HG03558 (cell line): ENCODE measurements at regions not wholly inside any gene's neighbourhood (a gene's known extent, or its start where the extent isn't known, plus 50 kb on each side); places are given as distances from the start of the nearest gene placed in this dataset.

Experiments
- ATAC-seq: cut with Tn5 transposase; IDR thresholded peaks from one replicate; pipeline ENCODE4 v1.9.1; 2021; ENCODE audit warnings: moderate number of reproducible peaks; ENCODE audit not compliant: unreplicated experiment; ENCODE audit errors: extremely low read depth

DNA sequence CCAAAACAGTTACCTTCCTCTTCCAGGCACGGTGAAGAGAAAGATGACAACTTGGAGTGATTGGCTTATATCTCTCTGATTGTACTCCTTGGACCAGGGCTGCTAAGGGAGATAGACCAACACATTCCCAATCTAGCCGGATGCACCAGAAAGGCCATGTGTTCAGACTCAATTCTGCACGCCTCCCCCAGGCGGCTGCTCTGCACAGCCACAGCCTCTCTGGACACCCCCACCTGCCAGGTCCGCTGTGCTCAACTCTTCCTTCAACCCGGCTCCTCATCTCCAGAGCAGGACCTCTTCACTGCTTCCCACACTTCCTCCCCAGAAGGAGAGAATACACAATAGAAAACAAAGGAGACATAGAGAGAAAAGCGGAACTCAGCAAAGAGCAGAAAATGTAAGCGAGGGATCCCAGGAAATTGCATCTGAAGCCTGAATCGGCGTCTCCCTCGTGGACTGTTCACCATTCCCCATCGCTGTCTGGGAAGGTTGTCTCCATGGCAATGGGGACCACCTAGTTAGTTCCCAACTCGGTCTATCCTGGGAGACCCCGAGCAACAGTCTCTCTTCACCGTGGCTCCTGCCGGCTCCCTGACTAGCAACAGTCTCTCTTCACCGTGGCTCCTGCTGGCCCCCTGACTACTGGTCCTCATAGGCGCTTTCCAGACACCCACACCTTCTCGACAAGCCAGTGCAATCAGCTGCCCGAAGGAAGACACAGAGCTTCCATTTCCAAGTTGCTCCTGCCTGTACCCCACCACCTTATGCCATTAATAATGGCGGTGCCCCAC lies 361.7 kb upstream of the MYT1L start:
- no peak for ATAC-seq

DNA sequence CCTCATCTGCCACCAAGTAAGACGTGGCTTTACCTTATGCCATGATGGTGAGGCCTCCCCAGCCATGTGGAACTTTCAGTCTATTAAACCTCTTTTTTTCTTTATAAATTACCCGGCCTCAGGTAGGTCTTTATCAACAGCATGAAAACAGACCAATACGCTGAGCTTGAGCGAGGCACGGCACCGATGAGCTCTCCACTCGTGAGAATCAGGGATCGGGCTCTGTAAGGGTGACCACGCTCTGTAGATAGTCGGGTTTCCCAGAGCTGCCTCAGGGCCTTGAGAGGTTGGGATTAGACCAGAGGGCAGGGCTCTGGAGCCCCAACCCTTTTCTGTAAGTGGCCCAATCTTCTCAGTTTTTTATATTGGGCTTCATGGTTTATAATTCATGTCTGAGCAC lies 360.3 kb upstream of the MYT1L start:
- no peak for ATAC-seq

DNA sequence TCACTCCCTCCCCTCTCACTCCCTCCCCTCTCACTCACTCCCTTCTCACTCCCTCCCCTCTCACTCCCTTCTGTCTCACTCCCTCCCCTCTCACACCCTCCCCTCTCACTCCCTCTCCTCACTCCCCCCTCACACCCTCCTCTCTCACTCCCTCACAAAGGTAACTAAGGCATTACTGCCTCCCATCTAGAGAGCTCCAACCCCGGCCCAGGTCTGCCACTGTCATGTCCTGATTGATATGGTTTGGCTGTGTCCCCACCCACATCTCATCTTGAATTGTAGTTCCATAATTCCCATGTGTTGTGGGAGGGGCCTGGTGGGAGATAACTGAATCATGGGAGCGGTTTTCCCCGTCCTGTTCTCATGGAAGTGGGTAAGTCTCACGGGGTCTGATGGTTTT lies 359.9 kb upstream of the MYT1L start:
- ATAC-seq = no peak

- ATAC-seq = no peak
Measured at GRCh38 chr2:2689306-2689705, 358.2 kb upstream of the MYT1L start.

DNA sequence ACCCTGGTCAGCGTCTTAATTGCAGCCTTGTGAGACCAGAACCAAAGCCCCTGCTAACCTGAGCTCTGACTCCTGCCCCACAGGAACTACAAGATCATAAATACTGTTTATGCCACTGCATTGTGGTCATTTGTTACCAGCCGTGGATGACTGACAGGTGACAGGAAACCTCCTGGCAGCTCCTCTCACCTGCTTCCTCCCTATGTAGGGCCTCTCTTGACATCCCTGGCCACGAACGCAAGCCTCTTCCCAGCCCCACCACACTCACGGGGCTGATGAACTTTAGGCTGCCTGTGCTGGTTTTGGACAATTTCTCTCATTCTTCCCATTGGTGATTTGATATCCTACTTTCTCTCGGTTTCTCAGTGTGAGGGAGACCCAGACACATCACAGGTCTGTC lies 357.2 kb upstream of the MYT1L start:
- no peak for ATAC-seq

GRCh38 chr2:2687745-2688144 lies 356.7 kb upstream of the MYT1L start:
- ATAC-seq = no peak

DNA sequence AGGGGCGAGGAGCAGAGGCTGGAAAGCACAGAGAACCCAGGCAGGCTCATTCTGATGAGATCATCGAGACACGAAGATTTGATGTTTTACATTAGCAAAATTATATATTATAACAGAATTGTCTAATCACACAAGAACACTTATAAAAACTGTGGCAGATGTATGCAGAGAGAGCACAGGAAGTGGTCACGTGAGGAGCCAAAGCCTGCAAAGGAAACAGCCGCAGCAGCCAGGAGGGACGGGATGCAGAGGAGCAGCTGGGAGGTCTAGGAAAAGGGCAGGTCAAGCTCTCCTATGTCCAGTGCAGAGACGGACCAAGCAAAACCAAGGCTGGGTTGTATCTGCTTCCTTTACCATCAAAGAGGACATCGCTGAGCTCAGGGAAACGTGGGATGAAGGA lies 355.1 kb upstream of the MYT1L start:
- ATAC-seq = no peak

GRCh38 chr2:2683606-2684224 lies 352.6 kb upstream of the MYT1L start:
- ATAC-seq = no peak

GRCh38 chr2:2682700-2683342 lies 351.7 kb upstream of the MYT1L start:
- no peak for ATAC-seq

DNA sequence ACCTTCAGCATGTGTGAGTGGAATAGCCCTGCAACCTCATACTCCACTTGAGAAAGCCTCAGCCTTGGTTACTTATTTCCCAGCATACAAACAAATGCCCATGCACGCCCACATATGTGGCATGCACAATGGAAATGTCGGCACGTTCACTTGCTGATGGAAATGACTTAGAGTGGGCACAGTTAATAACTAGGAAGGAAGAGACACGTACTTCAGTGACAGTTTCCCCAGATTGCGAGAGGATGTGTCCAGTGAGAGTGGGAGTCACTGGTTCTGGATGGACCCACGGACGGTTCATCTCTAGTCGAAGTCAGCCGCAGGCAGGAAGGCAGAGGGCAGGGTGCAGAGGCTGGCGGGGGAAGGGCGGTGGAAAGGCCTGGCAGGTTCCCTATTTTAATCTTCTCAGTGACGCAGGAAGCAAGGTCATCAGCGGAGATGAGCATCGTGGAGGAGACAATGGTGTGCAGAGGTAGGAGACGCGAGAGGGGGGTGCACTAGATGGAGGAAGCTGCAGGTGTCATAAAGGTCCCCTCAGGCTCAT lies 350.7 kb upstream of the MYT1L start:
- ATAC-seq = no peak

GRCh38 chr2:2681085-2681484 lies 350.0 kb upstream of the MYT1L start:
- ATAC-seq = no peak

- no peak for ATAC-seq
Measured at GRCh38 chr2:2674831-2675230, 343.8 kb upstream of the MYT1L start.

DNA sequence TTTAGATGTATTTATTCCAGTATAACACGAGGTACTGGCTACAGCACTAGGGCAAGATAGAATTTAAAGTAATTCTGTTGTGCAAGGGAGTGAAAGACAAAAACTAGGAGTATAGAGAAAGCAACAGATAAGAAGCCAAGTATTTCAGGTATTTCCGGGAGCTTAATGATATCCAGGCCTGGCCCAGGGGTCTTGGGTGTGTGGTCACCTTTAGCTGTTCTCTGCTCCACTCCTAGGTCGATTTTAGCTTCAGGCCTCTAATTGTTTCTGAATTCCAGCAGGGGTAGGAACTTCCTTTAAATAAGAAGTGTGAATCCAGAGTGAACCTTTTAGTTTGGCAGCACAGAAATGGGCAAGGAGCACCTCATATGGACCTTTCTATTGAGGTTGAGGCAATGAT lies 342.3 kb upstream of the MYT1L start:
- ATAC-seq = no peak

- no peak for ATAC-seq
Measured at GRCh38 chr2:2672249-2672648, 341.2 kb upstream of the MYT1L start.

DNA sequence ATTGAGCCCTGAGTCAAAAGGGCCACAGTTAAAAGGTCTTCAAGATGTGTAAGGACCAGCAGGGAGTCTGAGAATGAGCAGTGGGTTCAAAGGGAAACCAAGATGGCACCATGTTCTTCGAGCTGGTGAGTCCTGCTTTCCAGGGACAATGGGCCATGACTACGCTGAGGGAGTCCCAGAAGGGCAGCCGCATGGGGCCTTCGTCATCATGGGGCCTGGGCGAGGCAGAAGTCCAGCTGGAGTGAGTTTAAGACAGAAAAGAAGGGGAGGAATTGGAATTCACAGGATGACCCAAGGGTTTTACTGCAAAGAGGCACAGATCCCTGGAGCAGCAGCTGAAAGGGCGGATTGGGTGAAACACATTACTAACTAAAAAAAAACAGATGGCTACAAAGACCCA lies 340.8 kb upstream of the MYT1L start:
- ATAC-seq = no peak

- ATAC-seq = no peak
Measured at GRCh38 chr2:2669316-2669715, 338.2 kb upstream of the MYT1L start.

DNA sequence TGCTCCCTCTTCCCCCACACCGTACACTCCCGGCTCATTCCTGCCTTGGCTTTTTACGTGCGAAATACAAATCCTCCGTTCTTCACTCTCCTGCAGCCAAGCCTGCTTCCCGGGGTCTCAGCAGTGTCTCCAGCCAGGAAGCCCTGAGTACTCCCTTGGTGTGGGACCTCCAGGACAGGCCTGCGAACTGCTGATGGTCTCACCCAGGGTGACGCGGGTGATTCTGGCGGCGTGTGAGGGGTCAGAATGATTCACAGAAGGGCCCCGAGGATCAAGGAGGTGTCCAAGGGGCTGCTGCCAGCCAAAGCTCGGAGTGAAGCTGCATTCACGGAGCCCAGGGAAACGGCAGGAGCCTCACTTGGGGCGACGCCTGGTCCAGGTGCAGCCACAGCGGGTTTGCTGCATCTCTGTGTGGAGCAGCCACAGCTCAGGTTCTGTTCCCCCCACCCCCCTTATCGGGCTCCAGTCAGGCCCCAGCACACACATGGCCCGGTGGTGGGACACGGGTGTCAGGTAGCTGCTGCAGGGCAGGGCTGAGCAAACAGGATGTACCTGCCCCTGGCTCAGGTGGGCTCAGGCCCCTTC lies 337.7 kb upstream of the MYT1L start:
- ATAC-seq = no peak

- no peak for ATAC-seq
Measured at GRCh38 chr2:2667690-2668089, 336.6 kb upstream of the MYT1L start.

DNA sequence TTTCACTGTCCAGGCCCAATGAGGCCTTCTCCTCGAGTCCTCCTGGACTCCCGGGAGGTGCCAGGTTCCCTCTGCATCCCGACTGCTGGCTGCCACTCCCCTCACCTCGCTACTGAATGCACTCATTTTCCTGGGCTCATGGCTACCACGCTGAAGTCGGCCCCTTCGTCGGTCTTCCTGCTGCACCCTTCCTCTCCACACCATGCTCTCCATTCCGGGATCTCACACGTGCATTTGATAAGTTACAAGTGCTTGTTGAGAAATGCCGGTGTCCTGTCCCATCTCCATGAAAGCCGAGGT lies 334.7 kb upstream of the MYT1L start:
- no peak for ATAC-seq

- no peak for ATAC-seq
Measured at GRCh38 chr2:2664989-2665833, 334.1 kb upstream of the MYT1L start.
